A673 (cell line): ENCODE measurements at regions not wholly inside any gene's neighbourhood (a gene's known extent, or its start where the extent isn't known, plus 50 kb on each side); places are given as distances from the start of the nearest gene placed in this dataset.

Experiments used
- EZH2 ChIP-seq: fragments of 200-600 bp; sonication (generic); IDR thresholded peaks from 2 replicates; pipeline ENCODE4 v1.6.1; 2017; ENCODE audit warnings: borderline replicate concordance, low read depth, mild to moderate bottlenecking, mixed read lengths, antibody characterized with exemption, low read length; ENCODE audit not compliant: poor library complexity, severe bottlenecking
- TF ChIP-seq, protein P1 (sequence below): fragments of 300-800, 200-600 bp; sonication (generic); conservative IDR thresholded peaks from 2 replicates; pipeline ENCODE4 v1.5.1; 2017; ENCODE audit warnings: low read depth, mild to moderate bottlenecking, antibody characterized with exemption, low read length, moderate library complexity, mixed read lengths

GRCh38 chr14:71366861-71367260, 459.6 kb downstream of the PCNX1 start:
- TF ChIP-seq, protein P1, sequence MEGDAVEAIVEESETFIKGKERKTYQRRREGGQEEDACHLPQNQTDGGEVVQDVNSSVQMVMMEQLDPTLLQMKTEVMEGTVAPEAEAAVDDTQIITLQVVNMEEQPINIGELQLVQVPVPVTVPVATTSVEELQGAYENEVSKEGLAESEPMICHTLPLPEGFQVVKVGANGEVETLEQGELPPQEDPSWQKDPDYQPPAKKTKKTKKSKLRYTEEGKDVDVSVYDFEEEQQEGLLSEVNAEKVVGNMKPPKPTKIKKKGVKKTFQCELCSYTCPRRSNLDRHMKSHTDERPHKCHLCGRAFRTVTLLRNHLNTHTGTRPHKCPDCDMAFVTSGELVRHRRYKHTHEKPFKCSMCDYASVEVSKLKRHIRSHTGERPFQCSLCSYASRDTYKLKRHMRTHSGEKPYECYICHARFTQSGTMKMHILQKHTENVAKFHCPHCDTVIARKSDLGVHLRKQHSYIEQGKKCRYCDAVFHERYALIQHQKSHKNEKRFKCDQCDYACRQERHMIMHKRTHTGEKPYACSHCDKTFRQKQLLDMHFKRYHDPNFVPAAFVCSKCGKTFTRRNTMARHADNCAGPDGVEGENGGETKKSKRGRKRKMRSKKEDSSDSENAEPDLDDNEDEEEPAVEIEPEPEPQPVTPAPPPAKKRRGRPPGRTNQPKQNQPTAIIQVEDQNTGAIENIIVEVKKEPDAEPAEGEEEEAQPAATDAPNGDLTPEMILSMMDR: no peak
- TF ChIP-seq EZH2: no peak
